IMR-90 (cell line): ENCODE measurements at regions not wholly inside any gene's neighbourhood (a gene's known extent, or its start where the extent isn't known, plus 50 kb on each side); places are given as distances from the start of the nearest gene placed in this dataset.

Source experiments
- ATAC-seq: fragments of 200-7000 bp; cut with Tn5 transposase; 2 replicates; pipeline ENCODE4 v1.9.1; 2020; ENCODE audit warnings: low read depth, mild to moderate bottlenecking, moderate library complexity
- BruUV-seq: library from RNA; stranded (reverse); fragments of 400-500 nt; replicated peaks from 2 replicates; lab custom pipeline; 2021; lab: Mats Ljungman, UMichigan
- CTCF ChIA-PET: fragments of 300-600 bp; formaldehyde crosslinking; extraction: SDS; loops from one replicate; lab custom pipeline; 2021; ENCODE audit warnings: antibody characterized with exemption; lab: Yijun Ruan, JAX
- POLR2A ChIA-PET: fragments of 300-600 bp; sonication (Branson Sonifier 250); formaldehyde crosslinking; loops from one replicate; lab custom pipeline; 2022; ENCODE audit warnings: antibody characterized with exemption; ENCODE audit not compliant: unreplicated experiment; lab: Charles Lee
- DNase-seq: peaks from one replicate; pipeline ENCODE4 v3.0.0; 2013
- H2AFZ ChIP-seq: replicated peaks from 2 replicates; pipeline ENCODE3; 2013; ENCODE audit warnings: low read length, mild to moderate bottlenecking; ENCODE audit not compliant: poor library complexity
- H2AK5ac ChIP-seq: 2 replicates; pipeline ENCODE4 v1.6.1; 2013; ENCODE audit warnings: low read depth, low read length, inconsistent platforms
- H2AK9ac ChIP-seq: replicated peaks from 2 replicates; pipeline ENCODE3; 2013; ENCODE audit warnings: mild to moderate bottlenecking, low read depth, low read length, moderate library complexity; ENCODE audit not compliant: poor library complexity
- H2BK120ac ChIP-seq: 2 replicates; pipeline ENCODE4 v1.6.1; 2013; ENCODE audit warnings: low read depth, low read length, inconsistent platforms
- H2BK15ac ChIP-seq: 3 replicates; pipeline ENCODE4 v1.6.1; 2013; ENCODE audit warnings: low read depth, low read length, inconsistent platforms
- H2BK20ac ChIP-seq: 2 replicates; pipeline ENCODE4 v1.6.1; 2013; ENCODE audit warnings: low read depth, mild to moderate bottlenecking, inconsistent platforms, low read length, moderate library complexity
- H2BK5ac ChIP-seq: 2 replicates; pipeline ENCODE4 v1.6.1; 2013; ENCODE audit warnings: mild to moderate bottlenecking, low read depth, low read length, inconsistent platforms; ENCODE audit not compliant: poor library complexity, severe bottlenecking
- H3K14ac ChIP-seq: replicated peaks from 2 replicates; pipeline ENCODE4 v1.6.1; 2013; ENCODE audit warnings: low read depth, low read length, inconsistent platforms
- H3K18ac ChIP-seq: 2 replicates; pipeline ENCODE4 v1.6.1; 2013; ENCODE audit warnings: low read depth, low read length, control low read depth
- H3K23ac ChIP-seq: 2 replicates; pipeline ENCODE4 v1.6.1; 2013; ENCODE audit warnings: low read depth, low read length, inconsistent platforms
- H3K27ac ChIP-seq: 2 replicates; pipeline ENCODE4 v1.5.1; 2013; ENCODE audit warnings: mild to moderate bottlenecking, control low read depth, low read length; ENCODE audit not compliant: insufficient read depth
- H3K27me3 ChIP-seq: 2 replicates; pipeline ENCODE4 v1.6.1; 2013; ENCODE audit warnings: low read length; ENCODE audit not compliant: control insufficient read depth, insufficient read depth
- H3K36me3 ChIP-seq: 2 replicates; pipeline ENCODE4 v1.6.1; 2013; ENCODE audit warnings: low read length, mixed read lengths; ENCODE audit not compliant: control insufficient read depth, insufficient read depth
- H3K4ac ChIP-seq: 2 replicates; pipeline ENCODE4 v1.6.1; 2013; ENCODE audit warnings: low read depth, low read length, inconsistent platforms
- H3K4me1 ChIP-seq: 2 replicates; pipeline ENCODE4 v1.6.1; 2013; ENCODE audit warnings: low read length, mixed read lengths; ENCODE audit not compliant: control insufficient read depth, insufficient read depth
- H3K4me2 ChIP-seq: 2 replicates; pipeline ENCODE4 v1.6.1; 2013; ENCODE audit warnings: low read depth, mild to moderate bottlenecking, control low read depth, low read length, moderate library complexity
- H3K4me3 ChIP-seq: 2 replicates; pipeline ENCODE4 v1.5.1; 2013; ENCODE audit warnings: low read depth, mild to moderate bottlenecking, control low read depth, low read length, moderate library complexity; ENCODE audit not compliant: insufficient read depth
- H3K56ac ChIP-seq: 2 replicates; pipeline ENCODE4 v1.6.1; 2013; ENCODE audit warnings: low read length, inconsistent platforms; ENCODE audit not compliant: insufficient read depth; ENCODE audit errors: extremely low read depth
- H3K79me1 ChIP-seq, 2 experiments: 2 replicates each; pipeline ENCODE4 v1.6.1; 2013; ENCODE audit warnings: low read length in 2 of 2, inconsistent platforms in 1 of 2, low read depth in 1 of 2
- H3K9ac ChIP-seq: 2 replicates; pipeline ENCODE4 v1.6.1; 2013; ENCODE audit warnings: low read depth, low read length, control low read depth
- H3K9me1 ChIP-seq: 2 replicates; pipeline ENCODE4 v1.6.1; 2013; ENCODE audit warnings: low read length, inconsistent platforms; ENCODE audit not compliant: insufficient read depth
- H3K9me3 ChIP-seq: 2 replicates; pipeline ENCODE4 v1.6.1; 2013; ENCODE audit warnings: low read length; ENCODE audit not compliant: control insufficient read depth, insufficient read depth
- H4K20me1 ChIP-seq: 2 replicates; pipeline ENCODE4 v1.6.1; 2013; ENCODE audit warnings: low read length, inconsistent platforms; ENCODE audit not compliant: insufficient read depth
- H4K5ac ChIP-seq: 2 replicates; pipeline ENCODE4 v1.6.1; 2013; ENCODE audit warnings: mild to moderate bottlenecking, low read depth, low read length, control low read depth
- H4K8ac ChIP-seq, 2 experiments: 2 replicates each; pipeline ENCODE4 v1.6.1; 2013; ENCODE audit warnings: low read depth in 2 of 2, low read length in 2 of 2, control low read depth in 1 of 2, inconsistent platforms in 1 of 2
- H4K91ac ChIP-seq: 2 replicates; pipeline ENCODE4 v1.6.1; 2013; ENCODE audit warnings: low read depth, low read length, inconsistent platforms; ENCODE audit not compliant: insufficient read depth
- BHLHE40 ChIP-seq: fragments of 150-350 bp; IDR thresholded peaks from 2 replicates; pipeline ENCODE4 v1.6.1; 2016; ENCODE audit warnings: mild to moderate bottlenecking, low read depth, low read length
- CEBPB ChIP-seq: IDR thresholded peaks from 2 replicates; pipeline ENCODE4 v1.6.1; 2012; ENCODE audit warnings: low read depth, low read length, improper control_type of control experiment
- CHD1 ChIP-seq: IDR thresholded peaks from 2 replicates; pipeline ENCODE4 v1.6.1; 2012; ENCODE audit warnings: low read depth, low read length, improper control_type of control experiment
- FOS ChIP-seq: fragments of 150-350 bp; IDR thresholded peaks from 2 replicates; pipeline ENCODE4 v1.6.1; 2016; ENCODE audit warnings: low read depth, low read length
- MAFK ChIP-seq: IDR thresholded peaks from 2 replicates; pipeline ENCODE4 v1.6.1; 2012; ENCODE audit warnings: low read depth, low read length, improper control_type of control experiment
- RCOR1 ChIP-seq: IDR thresholded peaks from 2 replicates; pipeline ENCODE4 v1.6.1; 2012; ENCODE audit warnings: mild to moderate bottlenecking, low read length, improper control_type of control experiment; ENCODE audit not compliant: insufficient replicate concordance
- RFX5 ChIP-seq: IDR thresholded peaks from 2 replicates; pipeline ENCODE4 v1.8.0; 2012; ENCODE audit warnings: low read depth, mild to moderate bottlenecking, low read length, moderate library complexity
- WGBS, 2 experiments: methylation state at CpG; one replicate each; pipeline versions ENCODE4 v1.1.5 to v1.1.7; 2013; ENCODE audit warnings: missing lambda C conversion rate in 2 of 2; ENCODE audit not compliant: insufficient read length in 1 of 2; ENCODE audit errors: extremely low coverage in 2 of 2; 5-methylcytosine and 5-hydroxymethylcytosine counted together
- dilution Hi-C: fragments of 300-500 bp; cut with HindIII; formaldehyde crosslinking; loops from one replicate; pipeline ENCODE4 v1.14.3; 2018; ENCODE audit warnings: low sequenced_read_pairs; ENCODE audit not compliant: unreplicated experiment
- in situ Hi-C: fragments of 300-500 bp; cut with MboI; formaldehyde crosslinking; loops from 3 replicates; pipeline ENCODE4 v1.14.3; 2019; ENCODE audit warnings: low sequenced_read_pairs, inconsistent platforms, mixed read lengths
- intact Hi-C: fragments of 100-400 bp; cut with micrococcal nuclease; formaldehyde crosslinking; loops from 2 replicates; pipeline ENCODE4 v1.10.0; 2022
- TF ChIP-seq, protein P1 (sequence below): conservative IDR thresholded peaks from 2 replicates; pipeline ENCODE4 v1.5.1; 2012; ENCODE audit warnings: mild to moderate bottlenecking, low read depth, low read length, improper control_type of control experiment

DNA sequence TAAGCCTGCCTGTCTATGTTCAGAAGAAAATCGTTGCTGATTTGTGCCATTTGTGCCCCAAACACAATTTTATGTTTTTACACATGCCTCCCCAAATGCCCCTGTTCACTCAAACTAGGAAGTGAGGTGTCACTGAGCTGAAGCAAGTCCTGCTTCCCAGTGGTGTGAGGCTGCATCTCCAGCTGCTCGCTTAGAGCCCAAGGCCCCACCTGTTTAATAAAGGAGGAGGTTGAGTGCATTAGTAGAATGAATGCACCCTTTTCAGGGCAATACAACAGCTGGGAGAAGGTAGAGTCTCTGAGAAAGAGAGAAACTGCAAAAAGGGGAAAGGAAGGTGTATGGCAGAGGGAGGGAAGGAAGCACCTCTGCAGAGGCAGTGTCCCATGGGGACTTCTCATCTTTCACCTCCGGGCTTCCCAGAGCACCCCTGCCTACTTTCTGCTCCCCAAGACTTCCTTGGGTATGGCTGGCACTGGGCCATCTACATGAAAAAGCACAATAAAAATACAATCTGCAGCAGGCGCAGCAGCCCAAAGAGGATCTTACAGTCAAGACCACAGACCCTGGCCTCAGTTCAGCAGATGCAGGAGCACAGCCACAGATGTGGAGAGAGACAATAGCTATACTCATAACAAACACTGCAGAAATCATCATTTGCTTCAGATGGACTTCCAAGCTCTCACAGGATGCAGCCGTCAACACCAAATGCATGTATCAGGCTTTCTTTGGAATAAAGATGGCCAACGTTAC is 165.9 kb downstream of the POLR2M start:
- H2BK20ac ChIP-seq, result no peak overlapping the region
- in situ Hi-C loops, result no loop called here
- no peak overlapping the region for H3K18ac ChIP-seq
- no peak overlapping the region for H3K4me2 ChIP-seq
- H4K91ac ChIP-seq, result no peak overlapping the region
- H3K14ac ChIP-seq, result no peak overlapping the region
- H4K5ac ChIP-seq, result no peak overlapping the region
- H3K9me3 ChIP-seq, result no peaks in the 10 kb centered on the region
- no peaks in the 10 kb centered on the region for H3K9me1 ChIP-seq
- no CpG with 5 or more reads among the region's 6 CpGs for WGBS, 2 experiments
- H3K79me1 ChIP-seq, result no peaks in the 10 kb centered on the region
- no peak overlapping the region for H4K8ac ChIP-seq
- intact Hi-C loops, result no loop called here
- no peak overlapping the region for H2AK9ac ChIP-seq
- H3K4me3 ChIP-seq, result no peak overlapping the region
- no peak overlapping the region for H3K27ac ChIP-seq
- H3K36me3 ChIP-seq, result no peaks in the 10 kb centered on the region
- no peak overlapping the region for H3K23ac ChIP-seq
- no peaks in the 10 kb centered on the region for H4K20me1 ChIP-seq
- no peak for ATAC-seq
- no peak overlapping the region for H3K4ac ChIP-seq
- dilution Hi-C loops, result no loop called here
- no peak overlapping the region for H2AK5ac ChIP-seq
- H3K4me1 ChIP-seq, result no peaks in the 10 kb centered on the region
- no peak overlapping the region for H2BK15ac ChIP-seq
- H2BK5ac ChIP-seq, result no peak overlapping the region
- H2AFZ ChIP-seq, result no peak overlapping the region
- POLR2A ChIA-PET, result no interaction called here
- no peaks in the 10 kb centered on the region for H3K27me3 ChIP-seq
- H3K9ac ChIP-seq, result no peak overlapping the region
- H3K56ac ChIP-seq, result no peak overlapping the region
- BruUV-seq, result no TSS peak
- no peak for DNase-seq
- H2BK120ac ChIP-seq, result no peak overlapping the region
- CTCF ChIA-PET, result interaction anchor here (1.6 to 3.3 kb wide), 2 partner anchors 10 to 11 kb away, joined by 6 to 10 read pairs; no protein-coding TSS in a partner anchor
- no peak for TF ChIP-seq RFX5
- TF ChIP-seq MAFK, result no peak
- TF ChIP-seq FOS, result no peak
- TF ChIP-seq RCOR1, result no peak
- TF ChIP-seq CEBPB, result no peak
- TF ChIP-seq CHD1, result no peak
- no peak for TF ChIP-seq BHLHE40
- TF ChIP-seq, protein P1, sequence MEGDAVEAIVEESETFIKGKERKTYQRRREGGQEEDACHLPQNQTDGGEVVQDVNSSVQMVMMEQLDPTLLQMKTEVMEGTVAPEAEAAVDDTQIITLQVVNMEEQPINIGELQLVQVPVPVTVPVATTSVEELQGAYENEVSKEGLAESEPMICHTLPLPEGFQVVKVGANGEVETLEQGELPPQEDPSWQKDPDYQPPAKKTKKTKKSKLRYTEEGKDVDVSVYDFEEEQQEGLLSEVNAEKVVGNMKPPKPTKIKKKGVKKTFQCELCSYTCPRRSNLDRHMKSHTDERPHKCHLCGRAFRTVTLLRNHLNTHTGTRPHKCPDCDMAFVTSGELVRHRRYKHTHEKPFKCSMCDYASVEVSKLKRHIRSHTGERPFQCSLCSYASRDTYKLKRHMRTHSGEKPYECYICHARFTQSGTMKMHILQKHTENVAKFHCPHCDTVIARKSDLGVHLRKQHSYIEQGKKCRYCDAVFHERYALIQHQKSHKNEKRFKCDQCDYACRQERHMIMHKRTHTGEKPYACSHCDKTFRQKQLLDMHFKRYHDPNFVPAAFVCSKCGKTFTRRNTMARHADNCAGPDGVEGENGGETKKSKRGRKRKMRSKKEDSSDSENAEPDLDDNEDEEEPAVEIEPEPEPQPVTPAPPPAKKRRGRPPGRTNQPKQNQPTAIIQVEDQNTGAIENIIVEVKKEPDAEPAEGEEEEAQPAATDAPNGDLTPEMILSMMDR, result no peak
